ENCODE measurements at regions not wholly inside any gene's neighbourhood (a gene's known extent, or its start where the extent isn't known, plus 50 kb on each side); places are given as distances from the start of the nearest gene placed in this dataset.

DNA sequence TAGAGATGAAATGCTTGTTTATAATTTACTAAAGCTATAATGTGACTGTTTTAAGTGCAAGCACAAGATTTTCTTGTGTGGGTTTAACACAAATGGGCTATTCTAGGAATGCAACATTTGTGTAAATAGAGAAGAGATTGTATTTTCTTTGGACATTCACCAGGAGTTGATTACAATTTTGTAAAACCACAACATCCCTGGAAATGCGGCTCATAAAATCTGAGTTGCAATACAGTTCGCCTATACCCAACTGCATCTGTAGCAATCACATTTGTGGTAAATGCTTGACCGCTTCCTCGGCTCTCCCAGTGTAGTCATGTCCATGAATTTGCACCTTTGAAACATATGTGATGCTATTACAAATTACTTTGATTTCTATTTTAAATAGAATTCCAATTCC lies 348.7 kb upstream of the CDH20 start:
- DNase-seq = no peak

DNA sequence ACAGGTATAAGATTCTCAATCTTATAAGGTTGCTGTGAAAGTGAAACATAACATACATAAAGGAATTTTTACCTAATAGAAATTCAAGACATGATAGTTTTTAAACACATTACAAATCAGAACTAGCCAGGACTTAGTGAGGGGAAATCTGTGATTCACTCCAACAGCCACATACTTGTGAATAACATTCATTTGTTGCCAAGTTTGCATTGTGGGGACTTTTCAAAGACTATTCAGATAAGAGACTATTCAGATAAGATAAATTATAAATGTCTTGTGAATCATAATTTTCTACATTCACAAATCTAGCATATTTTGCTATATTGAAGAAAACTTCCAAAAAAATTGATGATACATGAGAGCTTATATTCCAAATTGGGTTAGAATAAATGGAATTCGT lies 345.3 kb upstream of the CDH20 start:
- DNase-seq = no peak

DNA sequence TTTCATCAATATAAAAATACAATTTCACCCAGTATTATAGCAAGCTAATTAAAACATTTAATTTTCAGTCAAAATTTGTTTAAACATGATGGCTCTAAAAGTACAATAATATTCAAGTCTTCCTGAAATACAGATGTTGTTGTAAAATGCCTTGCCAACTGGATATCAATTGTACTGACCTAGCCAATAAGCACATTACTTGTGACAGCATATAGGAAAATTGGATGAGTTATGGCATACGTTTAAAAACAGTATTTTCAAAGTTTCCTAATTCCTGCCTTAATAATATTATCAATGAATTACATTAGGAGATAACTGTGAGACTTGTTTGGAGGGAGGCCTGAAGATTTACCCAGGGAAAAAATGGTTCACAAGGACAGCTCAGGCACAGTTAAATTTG lies 336.9 kb upstream of the CDH20 start:
- no peak for DNase-seq

DNA sequence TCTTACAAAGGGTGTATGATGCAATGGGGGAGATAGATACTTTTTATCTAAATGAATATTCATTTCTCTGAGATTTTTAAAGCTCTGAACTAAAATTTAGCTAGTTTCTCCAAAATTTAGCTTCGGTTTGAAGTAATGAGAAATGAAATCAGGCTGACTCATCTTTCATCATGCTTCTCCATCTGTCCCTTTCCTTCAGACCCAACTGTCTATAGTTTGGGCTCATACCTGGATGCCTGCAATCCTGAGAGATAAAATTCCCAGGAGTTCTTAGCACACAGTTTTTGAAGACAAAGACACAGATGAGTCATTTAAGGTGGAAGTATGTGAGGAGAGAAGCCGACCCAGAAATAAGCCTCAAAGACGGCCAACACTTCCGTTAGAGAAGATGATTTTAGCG lies 336.4 kb upstream of the CDH20 start:
- no peak for DNase-seq

DNA sequence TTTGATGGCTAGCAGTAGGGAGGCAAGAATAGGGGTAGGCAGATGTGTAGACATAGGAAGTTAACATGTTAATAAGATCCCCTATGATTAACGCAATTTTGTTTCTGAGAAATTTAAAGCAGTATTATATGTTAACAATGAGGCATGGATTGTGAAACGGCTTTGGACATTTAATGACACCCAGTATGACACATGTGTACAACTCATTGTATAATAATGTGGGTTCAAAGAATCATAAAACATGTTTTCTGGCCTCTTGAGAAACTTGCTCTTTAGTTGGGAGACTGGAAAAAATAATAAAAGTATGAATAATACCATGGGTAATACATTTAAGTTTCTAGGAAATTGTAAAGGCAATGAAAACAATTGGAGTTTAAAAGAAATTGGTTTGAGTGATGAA lies 332.1 kb upstream of the CDH20 start:
- DNase-seq = no peak

DNA sequence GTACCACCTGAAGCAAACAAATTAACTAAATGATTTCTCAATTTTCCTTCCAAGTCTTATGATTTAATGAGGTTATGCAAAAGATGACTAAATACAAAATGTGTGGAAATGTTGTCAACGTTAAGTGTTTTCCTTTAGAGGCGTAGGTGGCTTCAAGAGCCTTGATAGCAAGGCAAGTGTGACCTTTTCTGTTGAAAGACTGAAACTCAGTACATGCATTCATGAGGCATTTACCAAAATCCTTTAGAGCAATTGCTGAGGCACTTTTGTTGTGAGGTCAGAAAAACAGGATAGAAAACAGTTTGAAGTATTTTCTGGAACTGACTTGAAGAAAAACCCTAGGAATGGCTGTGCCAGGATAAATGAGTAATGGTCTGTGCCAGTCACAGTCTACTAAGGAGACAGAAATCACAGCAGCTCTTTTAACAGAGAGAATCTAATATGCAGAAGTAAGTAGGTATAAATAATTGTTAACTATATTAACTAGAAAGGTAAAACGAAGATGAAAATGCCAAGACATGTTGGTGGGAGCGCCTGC lies 326.5 kb upstream of the CDH20 start:
- DNase-seq = no peak

DNA sequence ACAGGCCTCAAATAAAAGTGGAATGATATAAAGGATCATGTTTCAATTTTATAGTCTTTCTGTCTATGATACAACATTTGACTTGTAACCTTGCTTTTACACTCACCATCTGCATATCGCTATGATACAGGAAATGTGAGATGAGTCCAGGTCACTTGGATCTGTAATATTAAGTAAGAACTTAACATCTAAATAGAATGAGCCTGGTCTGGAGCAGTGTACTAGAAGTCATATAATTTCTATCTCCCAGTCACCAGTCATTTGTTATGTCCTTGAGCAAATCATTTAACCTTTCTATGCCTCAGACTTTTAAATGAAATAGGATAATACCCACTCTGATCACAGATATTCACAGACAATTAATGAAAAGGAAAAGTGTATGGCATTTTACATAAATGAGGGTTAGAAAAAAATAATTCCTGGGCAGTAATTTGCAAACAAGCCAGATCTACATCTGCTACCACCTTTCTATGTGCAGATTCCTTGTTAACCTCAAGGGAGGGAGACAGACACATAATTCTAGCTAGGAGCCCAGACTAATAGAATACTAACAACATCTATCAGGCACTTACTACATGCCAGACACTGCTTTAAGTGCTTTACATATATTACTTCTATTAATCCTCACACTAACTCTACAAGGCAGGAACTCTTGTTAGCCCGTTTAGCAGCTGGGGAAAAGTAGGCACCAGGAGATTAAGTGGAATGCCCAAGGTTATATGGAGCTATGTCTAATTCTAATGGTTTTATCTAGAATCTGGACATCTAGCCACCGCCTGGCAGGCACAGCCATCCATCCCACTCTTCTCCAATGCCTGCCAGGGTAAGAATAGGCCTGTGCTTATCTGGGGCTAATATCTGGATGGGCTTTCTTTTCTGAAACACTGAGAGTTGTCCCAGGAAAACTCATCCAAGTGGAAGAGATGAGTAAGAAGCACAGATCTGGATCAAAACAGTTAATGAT lies 313.6 kb upstream of the CDH20 start:
- DNase-seq = no peak

DNA sequence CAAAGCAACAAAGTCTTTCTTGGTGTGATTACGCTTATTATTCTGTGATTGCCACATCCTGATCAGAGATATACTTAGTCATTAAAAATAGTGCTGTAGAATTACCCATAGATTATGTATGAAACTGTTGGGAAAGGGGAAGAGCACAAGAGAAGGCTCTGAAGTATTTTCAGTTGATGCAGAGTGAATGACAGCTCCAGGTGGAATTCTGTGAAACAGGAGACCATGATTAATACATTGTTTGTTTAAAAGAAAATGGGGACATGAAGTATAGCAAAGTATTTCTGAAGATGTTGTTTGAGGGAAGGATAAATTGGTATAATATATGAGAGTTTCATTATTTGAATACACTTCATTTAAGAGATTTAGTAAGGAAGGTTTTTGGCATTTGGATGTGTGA lies 307.6 kb upstream of the CDH20 start:
- DNase-seq = no peak

DNA sequence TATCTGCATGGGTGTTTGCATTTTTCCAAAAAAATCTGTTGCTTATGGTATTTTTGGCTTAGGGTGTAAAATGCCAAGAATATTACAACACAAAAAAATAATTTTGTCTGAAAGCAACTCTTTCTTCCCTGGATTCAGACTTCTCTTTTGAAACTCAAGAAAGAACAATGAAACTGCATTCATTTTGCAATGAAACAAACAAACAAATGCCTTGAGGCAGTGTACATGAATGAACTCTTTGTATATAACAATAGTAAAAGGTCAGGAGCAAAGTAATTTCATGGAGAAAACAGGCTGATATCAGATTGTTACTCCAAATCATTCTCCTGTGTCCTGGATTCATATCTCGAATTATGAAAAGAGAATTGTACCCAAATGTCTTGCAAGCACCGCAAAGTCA lies 301.6 kb upstream of the CDH20 start:
- DNase-seq = no peak

DNA sequence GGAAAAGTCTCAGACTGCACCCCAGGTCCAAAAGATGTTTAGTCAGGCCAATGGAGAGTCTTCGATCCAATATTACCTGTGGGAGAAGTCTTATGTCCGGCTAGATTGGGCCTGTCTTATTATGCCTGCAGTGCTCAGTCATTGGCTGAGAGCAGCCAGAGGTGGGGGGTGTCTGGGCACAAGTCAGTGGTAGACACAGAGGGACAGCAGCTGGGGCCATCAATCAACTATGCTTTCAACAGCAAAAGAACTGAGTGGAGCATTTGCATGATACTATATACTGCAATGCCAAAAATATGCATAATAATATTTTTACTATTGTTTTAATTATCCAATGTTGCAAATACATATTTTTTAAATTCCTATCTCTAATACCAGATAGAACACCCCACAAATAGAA lies 298.6 kb upstream of the CDH20 start:
- DNase-seq = no peak

DNA sequence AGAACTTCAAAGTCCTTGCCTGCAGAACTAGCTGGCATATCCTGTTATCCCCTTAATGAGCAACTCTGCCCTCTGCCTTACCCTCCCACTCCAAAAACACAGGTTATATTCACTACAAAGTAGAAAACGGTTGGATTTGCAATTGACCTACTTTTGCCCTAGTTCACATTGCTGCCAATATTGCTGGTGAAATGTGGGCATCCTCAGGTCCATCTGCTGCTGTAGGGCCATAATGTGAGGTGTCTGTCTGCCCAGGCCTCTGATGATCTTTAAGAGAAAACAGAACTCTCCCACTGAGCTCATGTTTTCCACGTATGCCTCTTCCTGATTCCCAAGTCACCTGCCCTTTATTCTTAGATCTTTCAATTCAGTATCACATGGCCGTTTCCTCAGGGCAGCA lies 294.0 kb upstream of the CDH20 start:
- DNase-seq = no peak

DNA sequence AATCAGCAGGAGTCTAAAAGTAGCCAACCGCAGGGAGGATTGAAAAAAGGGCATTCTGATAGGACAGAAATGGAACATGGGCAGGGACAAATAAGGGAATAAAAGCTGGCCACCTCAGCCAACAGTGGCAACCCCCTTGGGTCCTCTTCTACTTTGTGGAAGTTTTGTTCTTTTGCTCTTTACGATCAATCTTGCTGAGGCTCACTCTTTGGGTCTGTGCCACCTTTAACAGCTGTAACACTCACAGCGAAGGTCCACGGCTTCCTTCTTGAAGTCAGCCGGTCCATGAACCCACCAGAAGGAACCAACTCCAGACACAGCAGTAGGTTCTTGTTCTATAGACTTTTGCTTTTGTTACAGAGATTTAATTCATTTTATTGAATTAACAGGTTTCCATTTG lies 285.4 kb upstream of the CDH20 start:
- no peak for DNase-seq

DNA sequence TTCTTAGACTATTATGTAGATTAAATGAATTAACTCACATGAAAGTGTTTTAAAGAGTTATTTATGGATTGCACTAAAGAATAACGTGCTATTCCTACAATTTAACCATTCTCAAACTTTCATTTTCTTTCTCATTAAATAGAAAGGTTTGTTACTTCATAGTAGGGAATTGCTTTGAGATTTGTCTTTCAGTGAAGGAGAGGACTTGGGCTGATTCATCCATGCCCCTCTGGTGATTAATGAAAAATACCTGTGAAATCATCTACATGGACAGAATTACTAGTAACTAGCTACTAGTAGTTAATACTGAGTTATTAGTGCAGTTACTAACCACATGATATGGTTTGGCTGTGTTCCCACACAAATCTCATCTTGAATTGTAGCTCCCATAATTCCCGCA lies 275.8 kb upstream of the CDH20 start:
- no peak for DNase-seq

DNA sequence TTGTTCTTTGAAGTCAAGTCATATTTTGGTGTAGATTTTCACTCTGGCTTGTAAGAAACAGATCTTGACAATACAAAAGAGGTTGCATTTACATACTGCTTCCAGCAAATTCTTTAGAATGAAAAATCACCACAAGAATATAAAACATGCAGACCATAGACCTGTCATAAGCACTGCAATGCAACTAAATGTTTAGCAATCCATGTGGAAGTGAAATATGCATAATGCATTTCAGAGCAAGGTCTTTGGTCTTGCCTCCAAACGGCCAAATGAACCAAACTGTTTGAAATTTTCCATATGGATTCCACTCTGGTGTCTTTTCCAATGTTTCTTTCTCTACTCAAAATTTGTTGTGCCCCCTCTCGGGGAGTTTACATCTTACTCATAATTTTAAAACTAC lies 271.0 kb upstream of the CDH20 start:
- no peak for DNase-seq

DNA sequence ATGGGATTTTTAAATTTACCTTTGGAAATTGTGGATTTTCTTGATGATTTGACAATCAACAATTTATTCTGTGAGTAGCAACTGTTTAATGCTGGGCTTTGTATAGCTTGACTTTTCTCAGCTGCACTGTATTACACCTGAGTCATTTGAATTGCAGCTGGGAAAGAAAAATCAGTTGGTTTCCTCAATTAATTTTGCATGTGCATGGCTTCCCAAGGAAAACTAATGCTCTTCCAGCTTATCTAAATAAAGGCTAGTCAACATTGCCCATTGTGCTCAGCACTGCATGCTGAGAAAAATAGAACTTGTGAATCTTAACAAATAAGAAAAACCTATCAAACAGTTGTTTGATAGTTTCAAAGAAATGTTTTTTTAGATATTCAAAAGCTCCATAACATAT lies 268.3 kb upstream of the CDH20 start:
- DNase-seq = no peak

DNA sequence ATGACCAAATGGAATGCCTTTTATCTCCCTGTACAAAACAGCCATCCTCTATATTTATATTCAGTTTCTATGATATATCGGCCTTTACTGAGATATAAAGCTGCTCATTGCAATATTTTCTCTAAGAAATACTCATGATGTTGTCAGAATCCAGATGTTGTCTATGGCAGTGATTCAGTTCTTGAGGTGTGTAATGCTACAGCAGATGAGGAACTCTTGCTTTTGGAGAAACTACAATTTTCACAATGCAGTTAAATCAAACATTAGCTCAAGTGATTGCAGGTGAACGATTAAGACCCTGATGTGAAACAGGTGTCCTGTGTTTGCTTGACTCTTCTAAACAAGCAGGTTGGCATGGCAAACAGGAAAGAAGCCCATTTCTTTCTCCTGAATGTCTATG lies 256.2 kb upstream of the CDH20 start:
- DNase-seq = no peak

DNA sequence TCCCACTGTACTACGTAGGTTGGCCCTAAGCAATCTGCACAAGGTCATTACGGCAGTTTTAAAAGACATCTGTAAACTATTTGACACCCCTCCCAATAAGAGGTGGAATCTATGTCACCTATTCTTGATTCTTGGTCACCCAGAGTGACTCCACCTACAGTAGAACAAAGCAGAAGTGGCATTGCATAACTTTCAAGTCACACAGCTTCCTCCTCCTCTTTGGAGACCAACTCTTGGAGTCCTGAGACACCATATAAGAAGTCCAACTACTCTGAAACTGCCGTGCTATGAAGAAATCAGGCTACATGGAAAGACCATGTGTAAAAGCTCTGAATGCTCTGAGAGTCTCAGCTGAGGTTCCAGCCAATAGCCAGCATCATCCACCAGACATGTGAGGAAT lies 253.5 kb upstream of the CDH20 start:
- no peak for DNase-seq

DNA sequence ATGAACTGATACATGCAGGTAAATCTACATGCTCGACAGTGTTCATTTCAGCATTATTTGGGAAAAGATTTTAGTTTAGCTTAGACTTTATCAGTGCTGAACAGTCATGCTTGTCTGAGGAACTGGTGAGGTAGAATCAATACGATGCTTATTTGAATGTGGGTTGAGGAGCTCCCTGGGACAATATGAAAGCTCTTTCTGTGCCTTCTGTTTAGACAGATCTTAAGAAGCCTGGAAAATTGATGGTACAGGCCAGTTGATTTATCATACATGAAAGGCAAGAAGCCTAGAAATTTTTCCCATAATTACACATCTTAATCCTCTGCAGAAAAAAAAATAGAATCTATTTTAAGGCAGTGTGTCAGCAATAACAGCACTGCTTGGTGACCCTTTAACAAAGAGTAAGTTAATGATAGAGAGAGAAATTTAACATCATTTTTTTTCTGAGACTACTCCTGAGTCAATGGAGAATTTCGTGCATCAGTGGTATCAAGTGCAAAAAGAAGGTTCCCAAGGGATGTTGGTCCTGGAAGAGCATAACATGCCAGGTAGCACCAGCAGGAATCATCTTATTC lies 252.2 kb upstream of the CDH20 start:
- no peak for DNase-seq

DNA sequence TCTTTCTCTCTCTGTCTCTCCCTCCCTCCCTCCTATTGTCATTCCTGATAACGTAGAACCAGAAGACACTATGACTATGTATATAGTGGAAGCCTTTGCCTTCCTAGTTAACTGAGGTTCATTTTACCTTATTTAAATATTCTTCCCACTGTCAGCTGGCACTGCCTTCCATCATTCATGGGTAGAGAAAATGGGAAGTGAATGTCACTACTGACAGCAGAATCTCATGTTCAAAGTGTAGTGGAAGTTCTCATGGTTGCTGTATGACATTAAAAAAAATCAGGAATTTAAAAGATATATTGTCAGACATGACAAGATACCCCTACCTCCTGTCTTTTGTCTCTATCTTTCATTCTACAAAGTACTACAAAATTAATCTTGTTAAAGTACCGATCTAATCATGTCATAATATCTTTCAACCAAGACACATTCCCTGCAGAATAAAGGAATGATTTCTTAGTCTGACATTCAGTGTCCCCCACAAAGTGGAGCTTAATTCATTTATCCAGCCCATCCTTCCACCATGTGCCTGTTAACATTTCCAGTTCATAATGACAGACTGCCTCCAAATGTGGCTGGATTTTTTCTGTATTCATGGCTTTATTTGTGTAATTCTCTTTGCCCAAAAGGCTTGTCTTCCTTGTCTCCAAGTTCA lies 250.1 kb upstream of the CDH20 start:
- DNase-seq = no peak

DNA sequence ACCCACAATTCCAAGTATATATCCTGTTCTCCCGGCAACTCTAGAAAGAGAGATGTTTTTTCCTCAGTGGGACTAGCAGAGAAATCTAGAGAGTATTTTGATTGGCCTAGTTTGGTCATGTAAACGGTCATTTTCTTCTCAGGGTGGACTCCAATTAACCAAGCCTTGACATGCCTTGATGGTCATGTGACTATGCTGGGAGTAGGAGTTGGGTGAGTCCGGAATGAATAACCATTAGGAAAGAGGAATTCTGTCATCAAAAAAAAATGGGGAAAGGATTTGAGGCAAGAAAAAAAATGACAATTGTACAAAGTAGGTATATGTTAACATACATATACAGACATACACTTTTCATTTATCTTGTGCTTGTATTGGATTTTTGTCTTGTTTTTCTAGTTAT lies 248.2 kb upstream of the CDH20 start:
- no peak for DNase-seq

DNA sequence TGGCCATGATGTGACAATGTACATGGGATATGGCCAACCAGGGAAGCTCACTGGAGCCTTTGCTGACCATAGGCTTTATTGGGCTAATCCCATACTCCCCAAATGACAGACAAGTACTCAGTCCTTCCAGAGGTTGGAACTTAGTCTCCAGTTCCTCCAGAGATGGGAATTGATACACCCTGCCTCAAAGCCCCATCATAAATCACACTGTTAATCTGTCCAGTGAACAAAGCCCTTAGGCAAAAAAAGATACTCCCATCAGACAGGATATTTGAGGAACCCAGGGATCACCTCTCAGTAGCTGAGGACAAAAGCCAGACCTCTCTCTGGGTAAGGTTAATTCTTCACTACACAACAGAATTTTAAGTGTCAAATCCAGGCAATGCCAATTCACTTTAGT lies 247.5 kb upstream of the CDH20 start:
- DNase-seq = no peak

DNA sequence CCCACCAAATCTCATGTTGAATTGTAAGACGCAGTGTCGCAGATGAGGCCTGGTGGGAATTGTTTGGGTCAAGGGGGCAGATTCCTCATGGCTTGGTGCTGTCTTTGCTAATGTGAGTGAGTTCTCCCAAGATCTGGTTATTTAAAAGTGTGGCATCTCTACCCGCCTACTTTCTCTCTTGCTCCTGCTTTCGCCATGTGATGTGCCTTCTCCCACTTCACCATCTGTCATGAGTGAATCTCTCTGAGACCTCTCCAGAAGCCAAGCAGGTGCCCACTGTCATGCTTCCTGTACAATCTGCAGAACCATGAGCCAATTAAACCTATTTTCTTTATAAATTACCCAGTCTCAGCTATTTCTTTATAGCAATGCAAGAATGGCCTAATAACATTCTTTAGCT lies 246.6 kb upstream of the CDH20 start:
- DNase-seq = no peak

DNA sequence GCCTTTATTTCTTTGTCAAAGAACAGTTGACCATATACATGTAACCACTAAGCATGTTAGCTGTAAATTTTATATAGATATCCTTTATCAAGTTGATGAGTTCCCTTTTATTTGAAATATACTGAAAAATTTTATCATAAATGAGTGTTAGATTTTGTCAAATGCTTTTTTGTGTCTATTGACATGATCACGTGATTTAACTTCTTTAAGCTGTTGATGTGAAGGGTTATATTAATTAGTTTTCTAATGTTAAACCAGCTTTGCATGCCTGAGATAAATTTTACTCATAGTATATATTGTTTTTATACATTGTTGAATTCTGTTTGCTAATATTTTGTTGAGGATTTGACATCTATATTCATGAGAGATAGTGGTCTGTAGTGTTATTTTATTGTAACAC lies 241.9 kb upstream of the CDH20 start:
- DNase-seq = no peak

DNA sequence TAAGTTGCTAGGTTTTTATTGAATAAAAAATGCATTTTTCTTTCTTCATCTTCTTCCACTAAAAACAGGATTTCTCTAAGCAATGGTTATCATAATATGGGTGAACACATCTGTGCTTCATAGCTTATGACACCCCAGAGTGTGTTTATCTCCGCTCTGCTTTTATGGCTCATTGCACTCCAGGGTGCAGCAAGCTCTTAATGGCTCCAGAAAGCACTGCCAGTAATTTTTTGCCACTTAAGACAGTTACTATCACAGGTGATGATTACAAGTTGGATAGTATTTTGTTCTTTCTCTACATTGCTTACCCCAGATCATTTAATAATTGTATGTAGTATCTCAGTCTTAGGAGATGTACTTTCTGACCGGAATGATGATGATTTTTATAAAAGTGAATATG lies 239.3 kb upstream of the CDH20 start:
- no peak for DNase-seq
